OCI-LY7 (cell line): ENCODE measurements at regions not wholly inside any gene's neighbourhood (a gene's known extent, or its start where the extent isn't known, plus 50 kb on each side); places are given as distances from the start of the nearest gene placed in this dataset.

Source experiments
- EZH2phosphoT487 ChIP-seq: fragments of 200-600 bp; sonication (generic); IDR thresholded peaks from 2 replicates; pipeline ENCODE4 v1.6.1; 2018; ENCODE audit warnings: low read depth, borderline replicate concordance, mild to moderate bottlenecking, mixed run types, antibody characterized with exemption, low read length, moderate library complexity, mixed read lengths
- TF ChIP-seq, protein P1 (sequence below): fragments of 200-600 bp; sonication (generic); conservative IDR thresholded peaks from 2 replicates; pipeline ENCODE4 v1.5.1; 2014; ENCODE audit warnings: mild to moderate bottlenecking, antibody characterized with exemption, low read length, moderate library complexity, mixed read lengths

DNA sequence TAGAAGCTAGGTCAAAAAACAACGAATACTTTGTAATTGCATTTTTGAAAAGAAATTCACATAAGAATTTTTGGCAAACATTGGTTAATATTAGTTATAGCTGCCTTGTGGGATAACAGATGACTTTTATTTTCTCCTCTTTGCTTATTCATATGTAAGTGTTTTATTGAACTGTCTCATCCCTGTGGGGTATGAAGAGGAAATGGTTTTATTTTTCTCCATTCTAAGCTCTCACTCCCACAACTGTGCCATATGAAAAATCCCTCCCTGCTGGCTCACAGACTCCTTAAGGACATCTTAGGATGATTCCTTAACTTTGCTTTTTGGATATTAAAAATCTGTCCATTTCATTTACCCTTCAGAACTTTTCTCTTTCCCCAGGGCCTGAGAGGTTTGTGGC lies 300.6 kb downstream of the PPP1R2C start:
- TF ChIP-seq, protein P1, sequence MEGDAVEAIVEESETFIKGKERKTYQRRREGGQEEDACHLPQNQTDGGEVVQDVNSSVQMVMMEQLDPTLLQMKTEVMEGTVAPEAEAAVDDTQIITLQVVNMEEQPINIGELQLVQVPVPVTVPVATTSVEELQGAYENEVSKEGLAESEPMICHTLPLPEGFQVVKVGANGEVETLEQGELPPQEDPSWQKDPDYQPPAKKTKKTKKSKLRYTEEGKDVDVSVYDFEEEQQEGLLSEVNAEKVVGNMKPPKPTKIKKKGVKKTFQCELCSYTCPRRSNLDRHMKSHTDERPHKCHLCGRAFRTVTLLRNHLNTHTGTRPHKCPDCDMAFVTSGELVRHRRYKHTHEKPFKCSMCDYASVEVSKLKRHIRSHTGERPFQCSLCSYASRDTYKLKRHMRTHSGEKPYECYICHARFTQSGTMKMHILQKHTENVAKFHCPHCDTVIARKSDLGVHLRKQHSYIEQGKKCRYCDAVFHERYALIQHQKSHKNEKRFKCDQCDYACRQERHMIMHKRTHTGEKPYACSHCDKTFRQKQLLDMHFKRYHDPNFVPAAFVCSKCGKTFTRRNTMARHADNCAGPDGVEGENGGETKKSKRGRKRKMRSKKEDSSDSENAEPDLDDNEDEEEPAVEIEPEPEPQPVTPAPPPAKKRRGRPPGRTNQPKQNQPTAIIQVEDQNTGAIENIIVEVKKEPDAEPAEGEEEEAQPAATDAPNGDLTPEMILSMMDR = no peak
- no peak for TF ChIP-seq EZH2phosphoT487
